ENCODE measurements at regions not wholly inside any gene's neighbourhood (a gene's known extent, or its start where the extent isn't known, plus 50 kb on each side); places are given as distances from the start of the nearest gene placed in this dataset.

DNA sequence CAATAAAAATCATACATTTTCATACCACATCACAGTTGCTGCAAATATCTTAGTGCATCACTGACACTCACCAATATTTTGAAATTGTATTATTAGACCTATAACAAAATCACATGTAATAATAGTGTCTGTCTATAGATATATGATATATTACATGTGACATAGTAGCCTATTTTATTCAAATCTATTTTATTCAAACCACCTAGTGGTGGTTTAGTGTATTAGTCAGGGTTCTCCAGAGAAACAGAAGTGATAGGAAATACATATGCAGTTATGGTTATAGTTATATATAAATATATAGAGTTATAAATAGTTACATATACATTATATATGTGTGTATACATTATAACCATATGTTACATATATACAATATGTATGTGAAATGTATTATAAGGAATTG, 366.5 kb upstream of the ARID1B start:
- no peak for DNase-seq (ENCODE audit: low spot score)

DNA sequence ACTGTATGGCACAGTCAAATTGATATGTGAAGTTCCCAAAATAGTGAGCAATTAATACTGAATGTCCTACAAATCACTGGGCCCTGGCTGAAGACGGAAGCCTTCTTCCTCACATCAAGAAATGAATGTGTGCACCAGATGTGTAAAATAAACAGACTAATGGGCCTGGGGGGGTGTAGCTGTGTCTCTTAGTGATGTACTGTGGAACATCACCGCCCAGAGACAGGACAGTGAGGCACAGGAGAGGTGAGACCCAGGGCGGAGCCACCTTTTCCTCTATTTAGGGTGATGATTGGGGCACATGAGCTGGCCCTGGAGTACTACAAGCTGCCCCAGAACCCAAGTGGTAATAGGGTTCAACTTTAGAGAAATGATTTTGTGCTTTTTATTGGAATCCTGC, 368.5 kb upstream of the ARID1B start:
- DNase-seq (ENCODE audit: low spot score): no peak

DNA sequence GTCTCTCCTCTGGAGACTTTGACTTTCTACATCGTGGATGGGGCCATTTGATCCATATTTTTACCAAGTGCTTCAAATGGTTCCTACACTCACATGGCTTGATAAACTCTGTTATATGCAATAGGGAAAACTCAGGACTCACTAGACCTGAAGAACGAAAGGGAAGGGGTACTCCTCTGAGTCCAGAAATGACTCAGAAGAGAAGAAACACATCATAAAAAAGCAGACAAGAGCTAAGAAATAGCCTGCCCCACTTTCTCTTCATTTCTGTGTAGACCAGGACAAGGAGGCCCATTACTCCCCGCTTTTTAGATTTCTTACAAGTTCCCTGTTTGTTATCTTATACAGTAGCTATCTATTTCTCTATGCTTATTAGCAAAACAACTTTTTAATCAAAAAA, 369.8 kb upstream of the ARID1B start:
- DNase-seq (ENCODE audit: low spot score): no peak

DNA sequence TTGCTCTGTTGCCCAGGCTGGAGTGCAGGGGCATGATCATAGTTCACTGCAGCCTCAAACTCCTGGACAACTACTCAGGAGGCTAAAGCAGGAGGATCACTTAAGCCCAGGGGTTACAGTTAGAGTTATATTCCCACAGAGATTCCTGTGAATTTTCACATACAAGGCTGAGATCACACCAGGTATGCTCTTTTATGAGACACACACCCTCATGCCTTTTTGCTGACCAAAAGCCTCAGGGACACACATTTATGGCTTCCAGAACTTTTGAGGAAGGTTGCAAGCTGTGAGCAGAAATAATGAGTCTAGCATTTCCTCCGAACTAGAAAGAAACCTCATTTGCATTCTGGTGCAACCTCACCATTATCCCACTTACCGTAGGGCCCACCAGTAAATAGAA, 370.5 kb upstream of the ARID1B start:
- no peak for DNase-seq (ENCODE audit: low spot score)

DNA sequence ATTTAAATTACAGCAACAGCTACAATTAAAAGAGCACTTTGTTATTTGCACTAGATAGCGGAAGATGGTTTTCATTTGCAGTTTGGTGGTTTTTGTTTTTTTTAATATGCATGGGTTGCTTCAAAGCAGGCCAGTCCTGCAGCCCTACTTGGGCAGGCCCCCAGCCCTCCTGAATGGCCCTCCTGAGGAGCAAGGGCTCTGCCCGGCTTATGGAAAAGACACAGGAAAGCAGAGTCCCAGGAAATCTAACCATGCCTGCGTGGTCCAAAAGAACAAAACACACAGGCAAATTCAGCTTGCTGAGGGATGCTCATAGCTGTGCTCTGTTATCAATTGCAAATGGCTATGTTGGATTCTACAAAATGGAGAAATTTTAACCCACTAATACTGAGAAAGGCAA, 371.1 kb upstream of the ARID1B start:
- no peak for DNase-seq (ENCODE audit: low spot score)

DNA sequence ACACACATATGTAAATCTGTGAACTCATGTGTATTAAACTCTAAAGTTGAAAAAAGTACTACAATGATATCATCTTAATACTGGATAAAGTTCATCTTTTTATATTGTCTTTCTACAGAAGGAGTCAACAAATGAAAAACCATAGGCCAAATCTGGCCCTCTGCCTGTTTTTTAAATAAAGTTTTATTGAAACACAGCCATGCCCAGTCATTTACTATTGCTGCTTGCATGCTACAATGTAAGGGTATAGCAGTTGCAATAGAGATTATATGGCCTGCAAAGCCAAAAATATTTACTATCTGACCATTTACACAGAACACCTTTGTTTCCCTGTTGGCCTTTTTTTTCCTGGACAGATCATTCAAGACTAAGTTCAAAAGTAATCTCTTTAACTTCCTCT, 374.6 kb upstream of the ARID1B start:
- no peak for DNase-seq (ENCODE audit: low spot score)

DNA sequence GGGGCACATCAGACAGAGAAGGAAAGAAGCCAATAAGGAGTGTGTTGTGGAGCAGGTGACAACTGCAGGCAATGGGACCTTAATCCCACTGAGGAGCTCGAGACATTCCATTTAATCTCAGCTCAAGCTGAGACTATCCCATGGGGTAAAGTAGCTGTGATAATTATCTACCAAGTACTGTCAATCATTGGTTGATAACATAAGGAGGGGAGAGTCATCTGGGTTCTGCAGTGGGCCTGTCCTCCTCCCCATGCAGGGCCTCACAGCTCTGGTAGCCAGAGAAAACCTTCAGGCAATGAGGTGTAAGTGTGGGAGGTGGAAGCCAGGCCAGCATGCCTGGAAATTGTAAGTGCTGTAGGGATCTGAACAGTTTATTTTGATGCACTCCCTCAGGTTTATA, 375.0 kb upstream of the ARID1B start:
- no peak for DNase-seq (ENCODE audit: low spot score)

DNA sequence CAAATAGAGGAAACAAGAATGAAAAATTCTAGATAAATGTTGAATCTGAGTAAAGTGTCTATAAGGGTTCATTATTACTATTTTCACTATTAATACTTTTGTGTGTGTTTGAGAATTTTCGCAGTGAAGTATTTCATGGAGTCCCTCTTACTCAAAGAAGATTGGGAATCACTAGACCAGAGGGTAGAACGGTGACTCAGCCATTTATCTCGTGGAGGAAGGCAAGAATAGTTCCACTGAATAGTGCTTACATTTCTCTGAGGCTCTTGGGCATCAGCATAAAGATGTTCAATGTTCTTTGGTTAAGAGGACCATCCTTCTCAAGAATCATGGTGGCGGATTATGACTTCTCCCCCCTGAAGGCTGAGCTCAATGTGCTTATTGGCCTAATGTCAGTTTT, 376.7 kb upstream of the ARID1B start:
- no peak for DNase-seq (ENCODE audit: low spot score)

DNA sequence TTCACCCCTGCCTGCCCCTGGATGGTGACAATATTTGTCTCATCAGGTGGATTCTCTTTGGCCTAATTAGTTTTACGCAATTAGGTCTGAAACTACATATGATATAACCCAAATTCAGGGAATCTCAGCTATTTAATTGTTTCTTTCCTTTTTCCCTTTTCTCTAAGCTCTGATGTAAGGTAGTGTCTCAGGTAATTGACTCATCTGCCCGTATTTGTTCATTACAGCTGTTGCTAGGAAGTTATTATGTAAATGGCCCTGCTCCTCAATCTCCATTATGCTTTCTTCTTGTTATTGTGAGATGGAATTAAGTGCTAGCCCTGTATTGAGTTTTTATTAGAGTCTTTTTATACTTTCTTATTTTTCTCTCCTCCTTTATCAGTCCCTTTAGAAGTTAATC, 378.2 kb upstream of the ARID1B start:
- DNase-seq (ENCODE audit: low spot score): no peak

DNA sequence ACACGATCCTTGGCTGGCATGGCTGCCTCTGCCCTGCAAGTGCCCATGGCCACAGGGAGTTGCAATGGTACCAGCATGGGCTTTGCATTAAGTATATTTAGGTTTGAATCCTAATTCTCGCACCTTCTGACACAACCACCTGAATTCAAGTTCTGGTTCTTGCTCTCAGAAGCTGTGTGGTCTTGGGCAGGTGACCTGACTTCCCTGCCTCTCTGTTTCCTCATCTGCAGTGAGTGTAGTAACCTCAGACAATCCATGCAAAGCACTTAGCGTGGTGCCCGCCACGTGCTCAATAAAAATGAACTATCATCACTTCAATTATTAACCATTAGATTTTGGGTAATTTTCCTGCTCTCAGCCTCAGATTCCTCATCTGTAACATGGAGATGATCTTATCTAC, 378.8 kb upstream of the ARID1B start:
- DNase-seq (ENCODE audit: low spot score): no peak

DNA sequence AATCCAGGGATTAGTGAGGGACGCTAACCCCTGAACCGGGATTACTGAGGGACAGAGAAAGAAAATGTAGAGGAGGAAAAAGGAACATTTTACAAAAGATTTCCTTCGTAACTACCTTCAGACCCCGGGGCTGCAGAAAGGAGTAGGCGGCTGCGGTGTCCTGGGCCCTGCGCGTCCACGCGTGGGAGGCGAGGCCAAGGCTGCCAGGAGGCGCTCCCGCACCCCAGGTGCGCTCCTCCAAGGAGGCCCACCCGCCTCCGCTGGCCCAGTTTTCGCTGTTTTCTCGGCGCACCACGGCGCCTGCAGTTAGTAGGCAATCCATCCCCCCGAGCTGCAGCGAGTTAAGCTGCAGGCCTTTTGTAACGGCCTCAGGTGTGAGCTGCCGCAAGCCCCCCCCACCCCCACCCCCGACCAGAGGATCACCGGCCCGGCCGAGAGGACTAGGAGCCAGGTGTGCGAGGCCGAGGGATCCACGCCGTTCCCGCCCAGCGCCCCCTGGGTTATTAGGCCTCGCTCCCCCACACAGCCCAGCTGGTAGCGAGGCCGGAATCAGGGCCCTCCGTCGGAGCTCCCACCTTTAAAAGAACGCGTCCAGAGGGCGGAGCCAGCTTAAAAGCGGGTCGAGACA, 380.3 kb upstream of the ARID1B start:
- no peak for DNase-seq (ENCODE audit: low spot score)

DNA sequence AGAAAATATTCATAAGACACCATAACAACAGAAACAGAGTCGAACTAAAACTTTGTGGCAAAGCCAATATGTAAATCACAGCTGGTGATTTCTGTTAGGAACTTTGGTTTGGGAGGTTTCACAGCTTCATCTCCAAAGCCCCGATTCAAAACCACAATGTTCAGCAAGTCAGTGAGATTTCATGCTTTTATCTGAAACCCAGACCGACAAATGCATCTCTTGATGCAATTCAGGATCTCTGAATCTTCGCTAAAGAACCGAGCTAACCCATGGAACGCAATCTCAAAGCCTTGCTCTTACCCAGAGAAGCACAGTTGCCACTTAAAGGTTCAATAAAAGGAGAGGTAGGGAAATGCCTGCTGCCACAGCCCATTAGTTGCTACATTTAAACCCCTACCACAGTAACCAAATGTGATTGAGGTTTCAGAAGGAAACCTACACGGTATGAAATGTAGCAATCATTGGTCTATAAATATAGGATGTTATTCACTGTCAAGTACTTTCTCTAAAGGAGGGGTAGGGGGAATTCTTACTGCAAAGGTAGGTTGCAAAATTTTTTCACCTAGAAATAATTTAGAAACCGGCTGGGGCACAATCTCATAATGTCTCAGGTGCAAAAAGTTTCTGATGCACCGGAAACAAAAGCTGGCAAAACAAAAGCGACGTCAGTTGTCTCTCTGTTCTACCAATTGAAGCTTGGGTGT, 381.0 kb upstream of the ARID1B start:
- no peak for DNase-seq (ENCODE audit: low spot score)

DNA sequence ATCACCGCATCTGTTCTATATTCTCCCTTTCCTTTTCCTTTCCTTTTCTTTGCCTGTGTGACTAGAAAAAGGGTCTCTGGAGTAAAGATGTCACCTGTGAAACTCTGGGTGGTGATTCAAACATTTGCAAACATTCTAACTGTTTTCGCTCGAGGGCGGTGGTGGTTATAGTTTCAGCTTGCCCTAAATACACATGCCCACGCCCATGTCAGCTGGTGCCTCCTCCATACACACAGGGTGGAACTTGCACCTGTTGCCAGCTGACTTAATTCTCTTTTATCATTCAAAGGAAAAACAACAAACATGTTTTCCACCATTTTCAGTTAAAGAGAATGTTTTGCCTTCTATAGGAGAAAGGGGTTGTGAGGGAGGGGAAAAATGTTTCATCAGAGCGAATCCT, 381.9 kb upstream of the ARID1B start:
- no peak for DNase-seq (ENCODE audit: low spot score)

DNA sequence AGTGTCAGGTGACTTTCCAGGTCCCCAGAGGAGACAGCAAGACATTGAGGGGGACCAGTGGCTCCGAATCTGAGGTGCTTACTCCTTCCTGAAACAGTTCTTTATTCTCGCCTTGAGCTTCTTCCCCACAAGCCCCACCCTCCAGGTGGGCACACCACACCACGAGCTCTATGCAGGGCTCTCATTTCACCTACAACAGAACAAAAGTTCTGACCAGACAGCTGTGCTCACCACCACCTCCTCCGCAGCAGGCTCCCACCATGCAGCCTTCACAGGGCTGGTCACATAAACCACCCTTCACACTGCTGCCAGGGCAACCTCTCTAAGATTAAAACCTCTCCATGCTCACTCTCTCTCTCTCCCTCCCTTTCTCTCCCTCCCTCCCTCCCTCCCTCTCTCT, 384.5 kb upstream of the ARID1B start:
- DNase-seq (ENCODE audit: low spot score): no peak

DNA sequence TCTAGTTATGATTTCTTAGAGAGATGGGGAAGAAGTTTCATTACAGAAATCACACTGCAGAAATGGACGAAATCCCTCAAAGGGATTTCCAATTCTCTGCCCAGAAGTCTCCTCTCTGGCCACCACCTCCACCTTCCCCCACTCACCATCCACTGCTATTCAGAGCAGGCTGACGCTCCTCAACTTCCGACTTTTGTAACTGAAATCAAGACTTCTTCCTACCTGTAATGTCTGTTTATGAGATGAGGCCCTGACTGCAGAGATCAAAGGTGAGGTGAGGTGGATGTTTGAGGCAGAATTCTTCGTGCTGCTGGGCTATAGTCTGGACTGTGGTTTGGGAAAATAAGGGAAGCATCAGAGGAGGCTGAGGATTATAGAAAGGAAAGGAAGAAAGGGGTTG, 385.2 kb upstream of the ARID1B start:
- DNase-seq (ENCODE audit: low spot score): no peak

DNA sequence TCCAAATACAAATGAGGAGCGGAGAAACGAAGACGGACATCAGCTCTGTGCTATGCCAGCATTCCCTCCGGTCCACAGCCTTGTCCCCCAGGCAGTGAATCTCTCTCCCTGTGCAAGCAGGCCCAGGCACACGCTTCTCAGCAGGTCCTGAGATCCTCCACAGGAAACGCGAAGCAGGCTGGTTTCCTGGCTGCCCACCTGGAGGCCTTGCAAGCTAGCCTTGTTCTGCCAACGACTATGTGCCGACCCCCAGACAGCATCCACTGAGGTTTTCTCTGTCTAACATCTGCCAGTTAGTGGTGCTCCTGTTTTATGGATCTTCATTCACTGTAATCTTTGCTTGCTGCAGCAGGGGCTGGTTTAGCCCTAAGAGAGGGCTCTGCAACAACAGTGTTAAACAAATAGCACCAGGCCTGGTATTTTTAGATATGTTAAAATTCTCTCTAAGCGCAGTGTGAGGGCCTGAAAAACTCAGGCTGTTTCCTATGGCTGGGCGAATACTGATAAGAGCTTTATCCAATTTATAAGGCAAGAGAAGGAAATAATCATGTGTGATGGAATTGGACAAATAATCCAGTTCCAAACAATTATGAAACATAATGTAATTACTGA, 386.0 kb upstream of the ARID1B start:
- DNase-seq (ENCODE audit: low spot score): no peak

DNA sequence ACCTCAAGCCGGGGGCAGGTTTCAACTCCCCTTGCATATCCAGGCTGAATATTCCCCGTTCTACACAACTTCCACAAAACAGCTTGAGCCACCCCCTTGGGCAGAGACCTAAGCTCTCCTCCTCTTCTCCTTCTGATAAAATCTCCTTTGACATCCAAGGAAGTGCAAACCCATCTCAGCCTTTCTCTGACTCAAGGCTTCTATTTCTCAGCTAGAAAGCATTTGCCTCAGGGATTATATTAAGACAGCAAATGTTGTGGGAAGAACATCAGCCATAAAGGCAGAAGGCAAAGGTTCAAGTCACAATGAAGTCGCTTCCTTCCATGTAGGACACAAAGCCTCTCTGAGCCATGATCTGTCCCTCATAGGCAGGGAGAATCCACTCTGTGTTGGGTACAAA, 386.6 kb upstream of the ARID1B start:
- DNase-seq (ENCODE audit: low spot score): no peak

DNA sequence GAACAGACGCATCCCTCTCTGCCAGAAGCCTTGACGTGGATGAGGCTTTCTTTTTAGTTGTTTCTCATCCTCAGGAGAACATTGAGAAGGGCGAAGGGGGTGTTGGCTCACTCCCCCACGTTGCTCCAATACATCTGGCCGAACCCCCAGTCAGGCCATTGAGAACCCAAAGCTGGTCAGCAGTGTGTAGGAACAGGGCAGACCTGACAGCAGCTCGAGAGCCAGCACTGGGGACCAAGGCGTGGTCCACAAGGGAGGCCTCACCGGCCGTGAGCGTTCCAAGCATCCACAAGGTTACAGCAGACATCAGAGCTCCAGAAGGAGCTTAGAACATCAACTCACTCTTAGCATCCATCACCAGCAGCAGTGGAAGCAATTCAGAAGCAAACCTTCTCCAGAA, 387.9 kb upstream of the ARID1B start:
- DNase-seq (ENCODE audit: low spot score): no peak

DNA sequence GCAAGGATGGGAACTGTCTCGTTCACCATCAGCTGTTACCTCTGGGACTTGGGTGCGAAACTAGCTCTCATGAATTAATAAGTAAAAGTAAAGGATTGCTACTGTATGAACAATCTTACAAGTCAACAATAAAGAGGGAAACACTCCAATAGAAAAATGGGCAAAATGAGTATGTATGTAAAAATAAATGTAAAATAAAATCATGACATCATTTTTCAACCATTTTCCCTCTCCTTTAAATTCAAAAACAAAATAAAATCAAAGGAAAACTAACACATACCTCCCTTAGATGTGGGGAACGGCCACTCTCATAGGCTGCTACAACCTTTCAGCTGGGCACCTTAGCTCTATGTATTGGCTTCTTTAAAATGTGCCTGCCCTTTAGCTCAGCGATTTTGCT, 389.7 kb upstream of the ARID1B start:
- DNase-seq (ENCODE audit: low spot score): no peak

DNA sequence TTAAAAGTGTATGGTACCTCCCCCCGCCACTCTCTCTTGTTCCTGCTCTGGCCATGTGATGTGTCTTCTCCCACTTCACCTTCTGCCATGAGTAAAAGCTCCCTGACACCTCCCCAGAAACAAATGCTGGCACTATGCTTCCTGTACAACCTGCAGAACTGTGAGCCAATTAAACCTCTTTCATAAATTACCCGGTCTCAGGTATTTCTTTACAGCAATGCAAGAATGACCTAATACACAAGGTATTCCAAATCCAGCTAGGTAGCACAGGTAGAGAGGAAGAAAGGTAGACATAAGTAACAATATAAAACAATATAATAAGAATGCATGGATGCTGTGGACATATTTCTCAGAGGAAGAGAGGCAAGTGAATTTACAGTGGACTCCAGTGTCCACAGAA, 394.1 kb upstream of the ARID1B start:
- no peak for DNase-seq (ENCODE audit: low spot score)

DNA sequence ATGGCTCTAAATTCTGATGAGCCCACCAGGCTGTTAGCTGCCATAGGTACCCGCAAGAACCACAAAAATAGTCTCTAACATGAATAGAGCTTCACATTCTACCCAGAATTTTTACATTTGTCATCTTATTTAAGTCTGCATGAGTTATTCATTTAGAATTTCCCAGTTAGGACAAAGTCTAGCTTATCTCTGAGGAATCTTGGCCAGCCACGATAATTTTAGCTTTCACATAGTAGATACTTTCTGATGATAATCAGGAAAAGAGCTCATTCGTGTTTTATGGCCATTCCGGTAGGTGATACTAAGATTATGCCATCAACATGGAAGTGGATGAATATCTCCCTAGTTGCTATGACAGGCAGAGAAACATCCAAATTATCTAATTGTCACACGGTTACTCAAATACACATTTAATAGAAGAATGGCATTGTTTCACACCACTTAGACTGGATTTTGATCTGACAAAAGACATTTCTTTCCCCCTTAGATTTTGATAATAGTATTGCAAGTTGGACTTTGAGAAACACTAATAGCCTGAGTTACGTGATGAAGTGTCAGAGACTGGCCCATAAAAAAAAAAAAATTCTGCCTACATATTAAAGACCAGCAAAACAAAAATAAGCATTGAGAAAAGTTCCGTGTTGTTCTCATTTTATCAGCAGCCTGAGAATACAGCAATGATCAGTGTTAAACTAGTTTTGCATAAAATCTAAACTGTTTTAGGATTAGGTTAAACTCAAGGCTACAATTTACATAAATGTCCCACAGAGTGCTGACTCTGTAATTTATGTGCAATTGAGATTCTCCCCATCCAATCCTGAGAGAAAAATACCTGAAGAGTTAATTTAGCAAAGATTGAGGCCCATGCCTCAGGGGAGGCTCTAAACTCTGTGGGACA, 397.5 kb upstream of the ARID1B start:
- no peak for DNase-seq (ENCODE audit: low spot score)

DNA sequence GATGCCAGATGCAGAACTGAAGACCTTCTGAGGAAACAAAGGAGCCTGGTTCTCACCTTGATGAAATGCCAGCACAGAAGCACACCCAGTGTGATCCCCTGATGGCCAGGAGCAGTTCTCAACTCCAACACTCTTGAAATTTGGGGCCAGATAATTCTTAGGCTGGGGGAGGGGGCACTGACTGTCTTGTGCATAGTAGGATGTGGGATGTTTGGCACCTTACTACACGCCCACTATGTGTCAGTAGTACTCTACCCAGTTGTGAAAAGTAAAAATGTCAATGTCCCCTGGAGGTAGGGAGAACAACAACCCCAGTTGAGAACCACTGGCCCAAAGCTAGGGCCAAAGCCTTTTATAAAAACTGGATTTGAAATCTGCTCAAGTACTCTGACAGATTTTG, 398.3 kb upstream of the ARID1B start:
- DNase-seq (ENCODE audit: low spot score): no peak

DNA sequence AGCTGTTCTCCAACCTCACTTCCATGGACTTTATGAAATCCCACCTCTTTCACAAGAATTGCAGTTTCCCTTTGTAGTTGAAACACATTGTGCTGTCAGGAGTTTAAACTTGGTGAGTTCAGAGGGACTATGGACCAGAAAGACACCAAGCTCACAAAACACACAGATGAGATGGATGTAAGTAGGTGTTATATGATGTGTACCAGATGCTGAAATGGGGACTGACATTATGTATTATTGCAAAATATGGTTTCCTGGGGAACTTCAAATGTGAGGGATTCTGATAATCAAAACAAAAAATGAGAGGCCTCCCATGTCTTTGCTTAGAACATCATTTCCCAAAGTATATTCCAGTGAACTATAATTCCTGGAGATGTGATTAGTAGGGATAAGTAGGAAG, 401.1 kb upstream of the ARID1B start:
- DNase-seq (ENCODE audit: low spot score): no peak
